HG03103 (cell line): ENCODE measurements at regions not wholly inside any gene's neighbourhood (a gene's known extent, or its start where the extent isn't known, plus 50 kb on each side); places are given as distances from the start of the nearest gene placed in this dataset.
"Not testable (repeated sequence)": the region's sequence is repeated elsewhere in the genome, so short reads cannot be mapped to it uniquely, and the experiment has no call there.

ENCODE experiments used
- ATAC-seq: cut with Tn5 transposase; IDR thresholded peaks from one replicate; pipeline ENCODE4 v1.9.1; 2021; ENCODE audit warnings: low read depth; ENCODE audit not compliant: unreplicated experiment

DNA sequence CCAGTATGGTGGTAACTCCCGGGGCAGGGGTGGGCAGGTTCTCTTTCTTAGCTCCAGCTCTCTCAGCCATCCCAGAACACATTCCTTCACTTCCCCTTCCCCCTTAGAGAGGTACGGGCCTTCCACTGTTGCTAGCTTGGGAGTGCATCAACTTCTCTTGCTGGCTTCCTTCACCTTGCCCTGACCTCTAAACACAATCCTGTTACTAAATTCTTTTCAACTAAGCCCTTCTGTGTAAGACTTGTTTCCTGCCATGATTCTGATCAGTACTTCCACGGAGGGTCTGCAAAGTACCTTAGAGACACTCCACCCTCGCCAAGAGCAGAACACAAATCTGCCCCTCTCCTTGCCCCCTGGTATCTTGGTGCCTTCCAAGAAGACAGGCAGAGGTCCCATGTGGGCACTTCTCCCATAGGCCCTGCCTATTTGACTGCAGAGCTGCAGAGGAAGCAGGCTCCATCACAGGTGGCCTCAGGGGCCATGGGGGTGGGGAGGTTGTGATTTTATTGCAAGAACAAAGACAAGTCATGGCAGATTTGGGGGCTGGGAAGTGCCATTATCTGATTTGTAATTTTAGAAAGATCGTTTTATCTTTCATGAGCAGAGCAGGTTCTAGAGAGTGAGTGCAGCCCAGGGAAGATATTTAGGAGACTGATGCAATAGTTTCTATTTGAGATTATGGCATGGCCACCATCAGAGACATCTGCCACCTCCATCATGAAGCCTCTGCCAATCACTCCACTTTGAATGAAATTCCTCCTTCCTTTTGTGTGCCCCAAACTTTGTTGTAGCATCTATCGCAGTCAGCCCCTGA lies 182.5 kb upstream of the JUN start:
- no peak for ATAC-seq

GRCh38 chr1:58966917-58967740 lies 183.3 kb upstream of the JUN start:
- no peak for ATAC-seq

DNA sequence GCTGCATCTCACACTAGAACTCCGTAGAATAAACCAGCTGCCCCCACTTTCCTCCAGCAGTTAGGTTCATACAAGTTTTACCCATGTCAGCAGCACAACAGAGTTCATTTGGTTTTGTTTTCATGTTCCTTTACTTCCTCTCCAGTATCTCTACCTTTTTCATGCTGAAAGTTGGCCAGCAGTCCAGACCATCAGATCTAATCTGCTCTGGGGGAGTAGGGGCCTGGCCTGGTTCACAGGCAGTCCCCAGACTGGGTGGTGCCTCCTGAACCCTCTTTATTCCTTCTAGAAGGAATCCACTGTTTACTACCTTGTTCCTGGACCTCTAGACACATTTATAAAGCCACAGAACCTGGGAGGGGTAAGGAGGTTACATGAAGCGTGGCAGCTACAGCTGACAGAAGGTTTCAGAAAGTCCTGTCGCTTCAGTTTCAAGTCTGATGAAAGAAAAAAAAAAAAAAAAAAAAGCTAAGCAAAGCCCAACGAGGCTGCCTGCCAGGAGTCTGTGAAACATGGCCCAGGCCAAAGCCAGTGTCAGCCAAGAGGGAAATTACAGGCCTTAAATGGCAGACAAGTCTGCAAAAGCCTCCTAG lies 184.6 kb upstream of the JUN start:
- ATAC-seq = peak; percentile 80

GRCh38 chr1:58969176-58969575 lies 185.3 kb upstream of the JUN start:
- ATAC-seq = not testable (repeated sequence)

DNA sequence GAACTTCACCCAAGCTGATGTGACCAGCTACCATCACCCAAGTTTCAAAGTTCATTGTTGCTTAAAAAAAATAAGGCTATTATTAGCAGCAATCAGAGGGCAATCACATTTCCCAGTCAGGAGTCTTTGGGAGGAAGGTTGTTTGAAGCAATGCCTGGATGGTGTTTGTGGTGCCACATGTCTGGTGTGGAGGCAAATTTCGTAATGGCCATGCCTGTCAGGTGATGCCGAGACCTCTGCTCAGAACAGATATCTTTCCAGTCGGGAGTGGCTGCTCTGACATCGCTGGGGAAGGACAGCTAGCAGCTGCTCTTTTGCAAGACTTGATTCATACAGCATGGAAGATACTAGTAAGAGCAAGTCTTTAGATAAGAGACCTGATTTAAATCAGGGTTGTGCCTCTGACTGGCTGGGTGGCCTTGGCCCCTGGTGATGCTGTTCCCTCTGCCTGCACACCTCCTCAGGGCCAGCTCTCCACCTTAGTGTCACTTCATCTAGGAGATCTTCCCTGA lies 187.8 kb upstream of the JUN start:
- no peak for ATAC-seq

- no peak for ATAC-seq
These were observed 192.0 kb upstream of the JUN start for GRCh38 chr1:58975888-58976287.

GRCh38 chr1:58976294-58976693 lies 192.4 kb upstream of the JUN start:
- ATAC-seq = no peak

- no peak for ATAC-seq
These were observed 193.8 kb upstream of the JUN start for GRCh38 chr1:58977598-58977997.

DNA sequence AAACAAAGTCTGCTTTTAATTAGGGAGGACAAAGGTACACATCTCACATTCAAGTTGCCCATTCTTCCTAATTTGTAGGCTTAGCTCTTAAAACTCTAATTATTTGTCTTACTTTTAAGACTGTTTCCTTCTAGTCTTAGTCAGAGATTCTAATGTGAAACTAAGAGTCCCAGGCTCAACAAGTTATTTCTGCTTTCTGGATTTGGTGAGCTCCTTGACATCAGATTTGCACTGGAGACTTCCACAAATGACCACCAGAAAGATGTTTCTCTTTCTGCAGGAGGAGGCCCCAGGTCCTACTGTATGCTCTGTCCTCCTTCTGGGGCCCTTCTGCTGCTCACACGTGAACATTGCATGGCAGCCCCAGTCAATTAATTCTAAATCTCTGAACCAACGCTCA lies 194.2 kb upstream of the JUN start:
- ATAC-seq = no peak

- ATAC-seq = no peak
These were observed 195.2 kb upstream of the JUN start for GRCh38 chr1:58979086-58979485.

DNA sequence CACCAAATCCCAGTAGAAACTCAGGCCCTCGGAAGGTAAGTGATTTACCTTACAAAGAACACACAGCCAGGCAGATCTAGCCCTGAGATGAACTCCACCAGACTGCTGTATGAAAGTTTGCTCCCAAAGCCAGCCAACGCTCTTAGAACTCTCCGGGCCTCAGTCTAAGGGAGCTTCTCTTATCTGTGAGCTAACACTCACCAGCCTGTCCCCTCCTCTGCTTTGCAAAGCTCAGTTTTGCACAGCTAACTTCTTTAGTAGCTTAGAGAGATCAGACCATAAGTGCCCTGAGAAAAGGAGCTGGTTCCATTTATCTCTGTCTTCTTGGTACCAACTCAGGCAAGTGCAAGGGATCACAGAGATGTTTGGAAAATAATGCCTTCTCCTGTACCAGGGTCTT lies 195.8 kb upstream of the JUN start:
- ATAC-seq = no peak

DNA sequence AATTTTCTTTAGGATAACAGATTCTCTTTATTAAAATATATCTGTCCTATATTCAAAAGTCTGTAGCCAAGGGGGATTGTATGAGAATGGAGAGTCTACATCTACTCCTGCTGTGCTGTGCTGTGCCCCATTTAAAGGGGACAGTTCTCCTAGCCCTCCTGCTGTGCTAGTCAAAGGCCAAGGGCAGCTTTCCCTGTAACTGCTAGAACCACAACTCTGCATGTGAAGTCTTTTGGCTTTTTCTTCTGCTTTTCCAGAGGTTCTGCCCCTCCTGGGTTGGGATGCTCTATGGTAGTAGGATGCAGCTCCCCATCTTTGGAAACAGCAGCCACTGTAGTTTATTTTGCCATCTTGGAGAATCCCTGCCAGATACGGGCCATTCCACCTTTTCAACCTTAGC lies 197.5 kb upstream of the JUN start:
- no peak for ATAC-seq

GRCh38 chr1:58982259-58982998 lies 198.6 kb upstream of the JUN start:
- no peak for ATAC-seq

- no peak for ATAC-seq
These were observed 199.3 kb upstream of the JUN start for GRCh38 chr1:58983162-58983561.

GRCh38 chr1:58983633-58984245 lies 199.9 kb upstream of the JUN start:
- ATAC-seq = no peak

GRCh38 chr1:58986996-58987767 lies 203.3 kb upstream of the JUN start:
- no peak for ATAC-seq

DNA sequence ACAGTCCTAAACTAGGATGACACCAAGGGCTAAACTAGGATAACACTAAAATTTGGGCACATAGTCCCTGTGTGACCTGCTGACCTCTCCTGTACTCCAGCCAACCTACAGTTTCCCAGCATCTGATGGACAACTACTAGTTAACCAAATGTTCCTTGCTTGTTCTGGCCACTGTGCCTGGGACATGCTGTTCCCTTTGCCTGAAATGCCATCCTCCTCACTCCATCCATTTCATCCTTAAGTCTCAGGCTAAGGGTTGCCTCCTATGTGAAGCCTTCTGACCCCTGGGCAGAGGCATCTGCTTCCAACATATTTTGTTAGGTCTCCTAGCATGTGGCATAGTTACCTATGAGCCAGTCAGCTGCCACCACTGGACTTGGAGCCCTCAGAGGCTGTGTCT lies 204.9 kb upstream of the JUN start:
- no peak for ATAC-seq

- ATAC-seq = no peak
These were observed 206.0 kb upstream of the JUN start for GRCh38 chr1:58989845-58990244.

DNA sequence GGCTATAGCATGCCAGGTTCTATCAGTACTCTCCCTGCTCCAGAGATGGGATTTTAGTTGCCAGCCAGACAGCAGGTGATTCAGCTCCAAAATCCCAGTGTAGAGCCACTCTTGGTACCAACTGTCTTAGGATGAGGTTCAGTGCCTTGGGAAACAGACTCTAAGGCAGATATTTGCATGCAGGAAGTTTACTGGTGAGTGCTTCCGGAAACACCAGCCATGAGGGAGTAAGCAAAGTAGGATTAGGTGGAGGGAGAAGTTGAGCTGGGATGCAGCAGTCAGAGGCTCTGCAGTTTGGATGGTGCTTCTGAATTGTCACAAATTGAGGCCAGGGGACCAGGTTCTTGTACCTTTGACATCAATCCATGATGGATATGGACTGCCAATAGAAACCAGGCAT lies 207.5 kb upstream of the JUN start:
- ATAC-seq = no peak
